ENCODE measurements at regions not wholly inside any gene's neighbourhood (a gene's known extent, or its start where the extent isn't known, plus 50 kb on each side); places are given as distances from the start of the nearest gene placed in this dataset.
A peak's percentile ranks its signal among the peaks of the same experiment; 100 is the strongest.

DNA sequence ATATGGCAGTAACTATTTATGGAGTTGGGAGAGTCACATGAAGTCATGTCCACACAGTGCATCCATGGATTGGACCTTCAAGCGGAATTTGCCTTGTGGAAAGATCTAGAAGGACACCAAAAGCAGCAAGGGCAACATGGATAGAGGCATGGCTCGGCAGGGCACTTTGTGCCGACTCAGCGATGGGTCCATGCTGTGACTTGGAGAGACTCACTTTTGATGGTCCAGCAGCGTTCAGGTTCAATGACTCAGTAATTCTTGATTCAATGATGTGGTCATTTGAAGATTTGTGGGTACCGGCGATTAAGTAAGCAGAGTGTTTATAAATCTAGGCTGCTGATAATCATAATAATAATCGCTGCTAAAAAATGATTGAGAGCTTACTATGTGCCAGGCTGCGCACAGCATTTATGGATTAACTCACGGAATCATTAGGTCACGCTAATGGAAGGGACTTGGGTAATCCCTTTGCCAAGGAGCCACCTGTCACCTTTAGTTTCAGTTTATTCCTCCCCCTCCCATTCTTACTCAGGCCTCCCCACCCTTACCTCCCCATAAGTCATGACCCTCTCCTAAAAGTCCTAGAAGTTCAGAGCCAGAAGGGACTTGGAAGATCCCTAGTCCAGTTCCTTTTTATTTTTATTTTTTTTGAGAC, 127.5 kb upstream of the CRHR1 start:
- no peak overlapping the region for H2AFZ ChIP-seq (replicated peaks; ENCODE audit: low read length, poor library complexity)
- no peaks in the 10 kb centered on the region for H3K9me3 ChIP-seq (ENCODE audit: control insufficient read depth, insufficient read depth, low read length)
- no peaks in the 10 kb centered on the region for H3K4me1 ChIP-seq (ENCODE audit: control insufficient read depth, insufficient read depth, low read length)
- no peak overlapping the region for H3K18ac ChIP-seq (ENCODE audit: low read depth, low read length)
- no peak overlapping the region for H4K91ac ChIP-seq (ENCODE audit: insufficient read depth, low read depth, low read length)
- H3K27ac ChIP-seq (ENCODE audit: insufficient read depth, low read length) = no peak overlapping the region
- in situ Hi-C loops (cut with MboI; ENCODE audit: low sequenced_read_pairs) = no loop called here
- no peaks in the 10 kb centered on the region; the same call in 1 of the 2 replicates for H4K20me1 ChIP-seq (ENCODE audit: insufficient read depth, low read length)
- no peak overlapping the region for H3K9ac ChIP-seq (ENCODE audit: low read depth, low read length)
- no peak overlapping the region for H2BK15ac ChIP-seq (ENCODE audit: low read depth, low read length)
- CTCF ChIA-PET = no interaction called here
- POLR2A ChIA-PET (ENCODE audit: unreplicated experiment) = no interaction called here
- H3K36me3 ChIP-seq (ENCODE audit: control insufficient read depth, insufficient read depth, low read length) = no peaks in the 10 kb centered on the region
- H2BK120ac ChIP-seq (ENCODE audit: low read depth, low read length) = no peak overlapping the region
- no peak overlapping the region for H3K4me3 ChIP-seq (ENCODE audit: insufficient read depth, low read depth, low read length)
- H3K79me1 ChIP-seq (ENCODE audit: low read depth in 1 of 2, low read length in 2 of 2) = no peaks in the 10 kb centered on the region
- no peaks in the 10 kb centered on the region; the same call in 1 of the 2 replicates for H3K9me1 ChIP-seq (ENCODE audit: insufficient read depth, low read length)
- BruUV-seq (replicated peaks) = no TSS peak
- DNase-seq (no peak), ATAC-seq (ENCODE audit: low read depth) (no peak)
- no peak overlapping the region for H3K4me2 ChIP-seq (ENCODE audit: low read depth, low read length)
- no peak overlapping the region for H3K4ac ChIP-seq (ENCODE audit: low read depth, low read length)
- H4K8ac ChIP-seq (ENCODE audit: low read depth in 2 of 2, low read length in 2 of 2) = no peak overlapping the region
- no peak overlapping the region for H3K14ac ChIP-seq (replicated peaks; ENCODE audit: low read depth, low read length)
- H2AK9ac ChIP-seq (replicated peaks; ENCODE audit: low read depth, low read length, poor library complexity) = no peak overlapping the region
- peak; percentile 75 for TF ChIP-seq MAFK (IDR thresholded peaks at IDR 0.05; ENCODE audit: low read depth, low read length)
- no peak for TF ChIP-seq SMC3 (IDR thresholded peaks at IDR 0.05; ENCODE audit: low read depth, low read length)
- no peak for TF ChIP-seq MXI1 (IDR thresholded peaks at IDR 0.05; ENCODE audit: borderline replicate concordance, low read depth, low read length)
- H2BK20ac ChIP-seq (ENCODE audit: low read depth, low read length) = no peak overlapping the region
- H2BK5ac ChIP-seq (ENCODE audit: low read depth, low read length, poor library complexity, severe bottlenecking) = no peak overlapping the region
- dilution Hi-C loops (cut with HindIII; ENCODE audit: low sequenced_read_pairs, unreplicated experiment) = no loop called here
- WGBS, 2 experiments (ENCODE audit: extremely low coverage in 2 of 2, insufficient read length in 1 of 2) = 83% methylated on average over 2 of the region's 11 CpGs; no CpG with 5 or more reads in 1 of the 2 experiments
- H3K27me3 ChIP-seq (ENCODE audit: control insufficient read depth, insufficient read depth, low read length) = peaks cover 8% of the 10 kb centered on the region; the same call in 1 of the 2 replicates
- H4K5ac ChIP-seq (ENCODE audit: low read depth, low read length) = no peak overlapping the region
- intact Hi-C loops (cut with micrococcal nuclease) = no loop called here
- no peak overlapping the region for H2AK5ac ChIP-seq (ENCODE audit: low read depth, low read length)
- no peak overlapping the region for H3K23ac ChIP-seq (ENCODE audit: low read depth, low read length)
- H3K56ac ChIP-seq (ENCODE audit: extremely low read depth, insufficient read depth, low read length) = no peak overlapping the region
